Medulla oblongata (tissue), 1 donor: ENCODE measurements at regions not wholly inside any gene's neighbourhood (a gene's known extent, or its start where the extent isn't known, plus 50 kb on each side); places are given as distances from the start of the nearest gene placed in this dataset.

Source experiments
- DNase-seq: peaks from one replicate; pipeline ENCODE4 v3.0.0-alpha.2; 2015; ENCODE audit errors: extremely low spot score

GRCh38 chr17:54007855-54008254 is 185.1 kb downstream of the KIF2B start:
- no peak for DNase-seq

- no peak for DNase-seq
Observed at GRCh38 chr17:54009502-54009901, 186.8 kb downstream of the KIF2B start.

- DNase-seq, result no peak
Observed at GRCh38 chr17:54013072-54013471, 190.3 kb downstream of the KIF2B start.

- no peak for DNase-seq
Observed at GRCh38 chr17:54015734-54016133, 193.0 kb downstream of the KIF2B start.

GRCh38 chr17:54021418-54021817 is 198.7 kb downstream of the KIF2B start:
- no peak for DNase-seq

- no peak for DNase-seq
Observed at GRCh38 chr17:54028986-54029580, 206.4 kb downstream of the KIF2B start.

- DNase-seq, result no peak
Observed at GRCh38 chr17:54029986-54030385, 207.3 kb downstream of the KIF2B start.

- DNase-seq, result no peak
Observed at GRCh38 chr17:54046570-54046969, 223.8 kb downstream of the KIF2B start.

GRCh38 chr17:54063639-54064038 is 240.9 kb downstream of the KIF2B start:
- no peak for DNase-seq

GRCh38 chr17:54085020-54085419 is 262.3 kb downstream of the KIF2B start:
- no peak for DNase-seq

GRCh38 chr17:54085934-54086333 is 263.2 kb downstream of the KIF2B start:
- DNase-seq, result no peak

- no peak for DNase-seq
Observed at GRCh38 chr17:54096216-54096615, 273.5 kb downstream of the KIF2B start.

- no peak for DNase-seq
Observed at GRCh38 chr17:54099221-54099620, 276.5 kb downstream of the KIF2B start.

GRCh38 chr17:54102246-54102645 is 279.5 kb downstream of the KIF2B start:
- DNase-seq, result no peak

GRCh38 chr17:54111576-54111975 is 288.8 kb downstream of the KIF2B start:
- DNase-seq, result no peak

- DNase-seq, result no peak
Observed at GRCh38 chr17:54117452-54117851, 294.7 kb downstream of the KIF2B start.

- no peak for DNase-seq
Observed at GRCh38 chr17:54124456-54124855, 301.7 kb downstream of the KIF2B start.

GRCh38 chr17:54153423-54153822 is 330.7 kb downstream of the KIF2B start:
- no peak for DNase-seq

- no peak for DNase-seq
Observed at GRCh38 chr17:54157542-54157941, 334.8 kb downstream of the KIF2B start.

GRCh38 chr17:54172096-54172984 is 349.6 kb downstream of the KIF2B start:
- DNase-seq, result no peak

- DNase-seq, result no peak
Observed at GRCh38 chr17:54172985-54173316, 350.2 kb downstream of the KIF2B start.

GRCh38 chr17:54177606-54178308 is 355.0 kb downstream of the KIF2B start:
- DNase-seq, result no peak

- DNase-seq, result no peak
Observed at GRCh38 chr17:54180950-54181349, 358.2 kb downstream of the KIF2B start.
